ENCODE measurements at regions not wholly inside any gene's neighbourhood (a gene's known extent, or its start where the extent isn't known, plus 50 kb on each side); places are given as distances from the start of the nearest gene placed in this dataset.

- TF ChIP-seq, protein P1, sequence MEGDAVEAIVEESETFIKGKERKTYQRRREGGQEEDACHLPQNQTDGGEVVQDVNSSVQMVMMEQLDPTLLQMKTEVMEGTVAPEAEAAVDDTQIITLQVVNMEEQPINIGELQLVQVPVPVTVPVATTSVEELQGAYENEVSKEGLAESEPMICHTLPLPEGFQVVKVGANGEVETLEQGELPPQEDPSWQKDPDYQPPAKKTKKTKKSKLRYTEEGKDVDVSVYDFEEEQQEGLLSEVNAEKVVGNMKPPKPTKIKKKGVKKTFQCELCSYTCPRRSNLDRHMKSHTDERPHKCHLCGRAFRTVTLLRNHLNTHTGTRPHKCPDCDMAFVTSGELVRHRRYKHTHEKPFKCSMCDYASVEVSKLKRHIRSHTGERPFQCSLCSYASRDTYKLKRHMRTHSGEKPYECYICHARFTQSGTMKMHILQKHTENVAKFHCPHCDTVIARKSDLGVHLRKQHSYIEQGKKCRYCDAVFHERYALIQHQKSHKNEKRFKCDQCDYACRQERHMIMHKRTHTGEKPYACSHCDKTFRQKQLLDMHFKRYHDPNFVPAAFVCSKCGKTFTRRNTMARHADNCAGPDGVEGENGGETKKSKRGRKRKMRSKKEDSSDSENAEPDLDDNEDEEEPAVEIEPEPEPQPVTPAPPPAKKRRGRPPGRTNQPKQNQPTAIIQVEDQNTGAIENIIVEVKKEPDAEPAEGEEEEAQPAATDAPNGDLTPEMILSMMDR (IDR thresholded peaks at IDR 0.05): no peak
- no peak for TF ChIP-seq ZFX (IDR thresholded peaks at IDR 0.05; ENCODE audit: borderline replicate concordance)
Measured at GRCh38 chr2:133624551-133624950, 56.3 kb upstream of the NCKAP5 start.

Data from 22Rv1 (cell line).